A549 (cell line): ENCODE measurements at regions not wholly inside any gene's neighbourhood (a gene's known extent, or its start where the extent isn't known, plus 50 kb on each side); places are given as distances from the start of the nearest gene placed in this dataset.
A peak's percentile ranks its signal among the peaks of the same experiment; 100 is the strongest.
"Not testable (repeated sequence)": the region's sequence is repeated elsewhere in the genome, so short reads cannot be mapped to it uniquely, and the experiment has no call there.

Experiments used
- ATAC-seq, 2 experiments: fragments of 200-7000 bp in 1 of 2; fragments of >200 bp in 1 of 2; cut with Nextera tagmentation in 1 of 2; cut with Tn5 transposase in 1 of 2; 3 replicates each; pipeline versions ENCODE4 v1.8.0 to v1.9.1; 2018 to 2020; ENCODE audit warnings: mild to moderate bottlenecking in 1 of 2, moderate library complexity in 1 of 2
- CTCF ChIA-PET: fragments of 300-600 bp; sonication (Branson Sonifier 250); formaldehyde crosslinking; extraction: SDS; loops from one replicate; lab custom pipeline; 2021; ENCODE audit warnings: antibody characterized with exemption, inconsistent platforms; lab: Yijun Ruan, JAX
- POLR2A ChIA-PET: fragments of 350-600 bp; formaldehyde crosslinking; extraction: SDS; loops from one replicate; lab custom pipeline; 2021; ENCODE audit warnings: antibody characterized with exemption, inconsistent platforms; lab: Yijun Ruan, JAX
- DNase-seq, 2 experiments: peaks; one replicate each; pipeline versions ENCODE4 v3.0.0 to v3.0.0-alpha.2; 2011 to 2016; ENCODE audit warnings: low read depth in 1 of 2, low spot score in 1 of 2
- FAIRE-seq: peaks from 2 replicates; lab custom pipeline; 2011; peaks lifted over from hg19 to GRCh38; lab: Jason Lieb, UNC
- H3K27ac ChIP-seq, 2 experiments: fragments of >200 bp; sonication (Bioruptor Twin); formaldehyde crosslinking; 3 replicates each; pipeline ENCODE4 v1.5.1; 2016 to 2017
- H3K4me1 ChIP-seq: fragments of >200 bp; sonication (Bioruptor Twin); formaldehyde crosslinking; 3 replicates; pipeline ENCODE4 v1.6.1; 2016
- H3K4me2 ChIP-seq: fragments of >200 bp; sonication (Bioruptor Twin); formaldehyde crosslinking; 3 replicates; pipeline ENCODE4 v1.6.1; 2016
- H3K4me3 ChIP-seq: fragments of >200 bp; sonication (Bioruptor Twin); formaldehyde crosslinking; 3 replicates; pipeline ENCODE4 v1.5.1; 2016
- H3K9me3 ChIP-seq: fragments of >200 bp; sonication (Bioruptor Twin); formaldehyde crosslinking; 3 replicates; pipeline ENCODE4 v1.6.1; 2016
- CEBPB ChIP-seq, 2 experiments: fragments of >200 bp in 1 of 2; sonication (Bioruptor Twin) in 1 of 2; formaldehyde crosslinking in 1 of 2; IDR thresholded peaks; 2 replicates each; pipeline ENCODE4 v1.6.1; 2012 to 2016
- MAFK ChIP-seq: fragments of 450-650 bp; IDR thresholded peaks from 2 replicates; pipeline ENCODE4 v1.6.1; 2014; ENCODE audit not compliant: partially characterized antibody
- WGBS: methylation state at CpG from one replicate; pipeline ENCODE4 v1.1.6; 2017; ENCODE audit errors: missing lambda C conversion rate; 5-methylcytosine and 5-hydroxymethylcytosine counted together

- H3K27ac ChIP-seq, FAIRE-seq, H3K4me1 ChIP-seq, DNase-seq, H3K4me2 ChIP-seq, POLR2A ChIA-PET, H3K4me3 ChIP-seq, H3K9me3 ChIP-seq, CTCF ChIA-PET, ATAC-seq: not testable (repeated sequence)
- peak; percentile 40 for TF ChIP-seq MAFK
- 58% methylated on average over 4 of the region's 4 CpGs for WGBS
Observed at GRCh38 chr20:30524155-30524554, 733.3 kb upstream of the DEFB115 start.

DNA sequence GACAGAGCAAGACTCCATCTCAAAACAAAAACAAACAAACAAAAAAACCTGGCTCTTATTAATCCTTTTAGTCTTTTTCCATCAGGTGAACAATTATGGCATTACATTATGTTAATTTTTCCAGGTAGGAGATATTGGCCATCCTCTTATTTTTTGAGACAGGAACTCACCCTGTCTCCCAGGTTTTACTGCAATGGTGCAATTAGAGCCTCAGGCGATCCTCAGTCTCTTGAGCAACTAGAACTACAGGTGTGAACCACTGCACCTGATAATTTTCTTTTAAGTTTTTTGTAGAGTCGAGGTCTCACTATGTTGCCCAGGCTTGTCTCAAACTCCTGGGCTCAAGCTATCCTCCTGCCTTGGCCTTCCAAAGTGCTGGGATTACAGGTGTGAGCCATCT is 732.7 kb upstream of the DEFB115 start:
- ATAC-seq, H3K4me3 ChIP-seq, H3K9me3 ChIP-seq, DNase-seq, H3K4me2 ChIP-seq, CTCF ChIA-PET, H3K4me1 ChIP-seq, H3K27ac ChIP-seq, FAIRE-seq, POLR2A ChIA-PET: not testable (repeated sequence)
- 17% methylated on average over 2 of the region's 2 CpGs for WGBS

DNA sequence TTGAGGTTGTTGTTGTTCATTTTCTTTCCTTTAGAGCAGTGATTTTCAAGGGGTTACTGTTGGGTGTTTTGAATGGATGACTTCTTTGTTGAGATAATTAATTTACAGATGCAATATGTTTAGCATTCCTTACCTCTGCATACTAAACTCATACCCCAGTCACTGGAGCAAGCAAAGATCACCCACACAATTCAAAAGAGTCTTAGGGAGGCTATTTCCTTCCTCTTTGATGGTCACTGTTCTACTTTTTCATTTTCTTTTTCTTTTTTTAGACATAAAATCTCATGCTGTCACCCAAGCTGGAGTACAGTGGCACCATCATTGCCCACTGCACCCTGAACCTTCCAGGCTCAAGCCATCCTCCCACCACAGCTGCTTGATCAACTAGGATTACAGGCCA is 723.8 kb upstream of the DEFB115 start:
- H3K4me3 ChIP-seq, POLR2A ChIA-PET, H3K9me3 ChIP-seq, ATAC-seq, H3K4me1 ChIP-seq, H3K27ac ChIP-seq, DNase-seq, CTCF ChIA-PET, FAIRE-seq: not testable (repeated sequence)
- peak overlapping the region; percentile 44; the same call in 2 of the 3 replicates for H3K4me2 ChIP-seq

- WGBS, result 45% methylated on average over 20 of the region's 20 CpGs
- peak overlapping the region; percentile 68 for H3K4me2 ChIP-seq
- peak; percentile 97 to 99 for ATAC-seq
Observed at GRCh38 chr20:30537459-30537858, 720.0 kb upstream of the DEFB115 start.

DNA sequence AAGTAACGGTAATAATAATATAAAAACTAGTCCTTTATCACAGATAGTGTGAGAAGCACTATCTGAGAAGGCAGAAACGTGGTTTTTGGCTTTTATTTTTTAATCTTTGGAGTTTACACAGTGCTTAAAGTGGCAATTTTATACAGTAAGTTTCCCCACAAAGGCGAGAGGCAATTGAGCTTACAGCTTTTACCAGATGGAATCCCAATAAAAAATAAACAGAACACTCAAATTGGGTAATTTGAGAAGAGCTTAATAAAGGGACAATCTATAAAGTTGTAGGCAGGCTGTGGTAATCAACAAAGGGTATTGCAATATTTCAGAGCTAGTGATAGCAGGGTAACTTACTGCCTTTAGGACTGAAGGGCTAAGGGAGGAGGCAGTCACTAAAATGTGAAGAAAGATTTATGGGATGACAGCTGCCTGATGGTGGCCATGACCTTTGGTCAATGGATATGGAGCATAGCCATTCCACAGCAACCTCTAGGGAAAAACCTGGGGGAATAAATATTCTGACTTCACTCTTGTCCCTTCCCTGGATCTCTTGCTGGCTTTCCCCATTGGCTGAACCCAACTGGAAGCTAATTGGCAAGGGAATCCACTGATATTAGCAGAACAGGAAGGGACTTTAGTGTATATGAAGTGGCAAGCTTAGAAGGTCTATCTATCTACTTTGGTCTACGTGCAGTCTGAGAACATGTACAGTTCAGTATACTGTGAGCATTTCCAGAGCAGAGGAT is 717.0 kb upstream of the DEFB115 start:
- FAIRE-seq, CTCF ChIA-PET, POLR2A ChIA-PET, DNase-seq, H3K4me3 ChIP-seq, ATAC-seq, H3K9me3 ChIP-seq, H3K27ac ChIP-seq, H3K4me2 ChIP-seq, H3K4me1 ChIP-seq: not testable (repeated sequence)
- 8% methylated on average over 4 of the region's 4 CpGs for WGBS

More at GRCh38 chr20:30537459-30537858, 720.0 kb upstream of the DEFB115 start:
- peak; percentile 34 to 80 for DNase-seq
- H3K27ac ChIP-seq, result peak overlapping the region in 1 of 2 experiments; percentile 67; a peak in 2 of 6 replicates
- POLR2A ChIA-PET, H3K4me1 ChIP-seq, FAIRE-seq, CTCF ChIA-PET, H3K9me3 ChIP-seq: not testable (repeated sequence)
- TF ChIP-seq CEBPB (IDR thresholded peaks at IDR 0.05), result peak in 1 of 2 experiments; percentile 66; a peak in 2 of 4 replicates
- H3K4me3 ChIP-seq, result peak overlapping the region; percentile 36

DNA sequence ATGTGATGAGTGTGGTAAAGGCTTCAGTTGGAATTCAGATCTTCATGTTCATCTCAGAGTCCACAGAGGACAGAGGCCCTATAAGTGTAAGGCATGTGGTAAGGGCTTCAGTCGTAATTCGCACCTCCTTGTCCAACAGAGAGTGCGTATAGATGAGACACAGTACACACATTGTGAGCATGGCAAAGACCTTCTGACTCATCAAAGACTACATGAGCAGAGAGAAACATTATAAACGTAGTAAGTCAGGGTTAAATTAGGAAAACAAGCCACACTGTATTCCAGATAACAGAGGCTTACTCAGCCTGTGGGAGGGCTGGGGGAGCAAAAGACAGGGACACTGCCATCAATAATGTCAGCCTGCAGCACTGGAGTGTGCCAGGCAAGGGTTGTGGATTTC is 706.2 kb upstream of the DEFB115 start:
- H3K27ac ChIP-seq, H3K4me1 ChIP-seq, FAIRE-seq, H3K9me3 ChIP-seq, POLR2A ChIA-PET, CTCF ChIA-PET, H3K4me3 ChIP-seq, H3K4me2 ChIP-seq, DNase-seq, ATAC-seq: not testable (repeated sequence)
- WGBS, result 36% methylated on average over 4 of the region's 4 CpGs

DNA sequence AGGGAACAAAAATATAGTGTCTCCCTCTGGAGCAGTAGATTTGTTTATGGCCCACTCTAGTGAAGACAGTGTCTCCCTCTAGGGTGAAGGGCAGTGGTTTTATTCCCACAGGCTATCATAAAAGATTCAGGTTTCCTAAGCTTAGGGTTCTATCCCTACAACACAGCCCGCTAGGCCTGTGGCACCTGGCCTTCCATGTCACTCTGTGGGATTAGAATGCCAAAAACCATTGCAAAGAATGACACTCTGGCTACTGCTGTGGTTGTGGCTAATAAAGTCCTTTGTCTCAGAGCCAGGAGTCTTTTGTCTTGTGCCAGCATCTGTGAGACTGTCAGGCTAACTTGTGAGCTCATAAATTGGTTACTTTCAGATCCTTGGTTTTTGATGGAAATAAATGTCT is 700.7 kb upstream of the DEFB115 start:
- H3K4me1 ChIP-seq, DNase-seq, H3K4me2 ChIP-seq, H3K4me3 ChIP-seq, CTCF ChIA-PET, POLR2A ChIA-PET, ATAC-seq, H3K27ac ChIP-seq, FAIRE-seq, H3K9me3 ChIP-seq: not testable (repeated sequence)
- 47% methylated on average over 1 of the region's 1 CpG for WGBS

DNA sequence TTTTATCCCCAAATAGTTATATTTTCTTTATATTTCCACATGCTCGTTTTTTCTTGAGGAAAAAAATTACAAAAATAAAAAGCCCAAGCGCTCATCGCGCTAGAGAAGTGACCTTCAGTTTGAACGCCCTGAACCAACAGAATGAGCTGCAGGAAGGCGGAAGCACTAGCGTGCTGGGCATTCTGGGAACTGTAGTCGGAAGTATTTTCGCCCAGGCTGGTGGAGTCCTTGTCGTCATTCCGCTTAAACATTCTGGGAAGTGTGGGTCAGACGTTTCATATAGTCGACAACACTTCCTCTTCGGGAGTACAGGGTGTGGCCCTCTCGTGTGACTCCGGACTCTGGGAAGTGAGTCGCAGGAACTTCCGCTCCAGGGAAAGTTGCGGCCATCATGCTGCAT is 692.4 kb upstream of the DEFB115 start:
- POLR2A ChIA-PET, H3K4me2 ChIP-seq, H3K27ac ChIP-seq, FAIRE-seq, H3K4me3 ChIP-seq, DNase-seq, H3K9me3 ChIP-seq, H3K4me1 ChIP-seq, CTCF ChIA-PET, ATAC-seq: not testable (repeated sequence)
- 77% methylated on average over 19 of the region's 19 CpGs for WGBS

DNA sequence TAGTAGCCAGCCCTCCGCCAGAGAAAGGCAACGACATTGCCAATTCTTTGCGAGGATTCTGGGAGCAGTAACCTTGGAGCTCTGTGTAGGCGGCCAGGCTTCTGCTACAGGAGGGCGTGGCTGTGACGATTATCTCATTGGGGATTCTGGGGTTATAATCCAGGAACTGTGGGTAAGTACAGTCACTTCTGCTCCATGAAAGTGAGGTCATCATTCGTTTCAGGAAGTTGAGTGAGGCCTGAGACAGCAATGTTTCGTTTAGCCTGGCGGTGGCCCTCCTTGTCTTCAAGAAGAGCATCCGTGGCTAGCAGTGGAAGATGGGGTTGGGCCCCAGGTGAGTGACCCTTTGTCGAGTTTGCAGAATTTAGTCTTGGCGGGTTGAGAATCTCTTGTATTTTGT is 687.6 kb upstream of the DEFB115 start:
- ATAC-seq, DNase-seq, H3K9me3 ChIP-seq, H3K4me2 ChIP-seq, H3K4me3 ChIP-seq, H3K27ac ChIP-seq, H3K4me1 ChIP-seq, CTCF ChIA-PET, FAIRE-seq, POLR2A ChIA-PET: not testable (repeated sequence)
- 85% methylated on average over 12 of the region's 12 CpGs for WGBS

- 37% methylated on average over 4 of the region's 4 CpGs for whole genome bisulfite sequencing
Observed at GRCh38 chr20:30570622-30571021, 686.8 kb upstream of the DEFB115 start.

GRCh38 chr20:30574337-30574736 is 683.1 kb upstream of the DEFB115 start:
- H3K4me3 ChIP-seq, H3K27ac ChIP-seq, DNase-seq, CTCF ChIA-PET, H3K4me2 ChIP-seq, H3K4me1 ChIP-seq, H3K9me3 ChIP-seq, ATAC-seq, POLR2A ChIA-PET, FAIRE-seq: not testable (repeated sequence)
- WGBS, result 71% methylated on average over 2 of the region's 2 CpGs

More at GRCh38 chr20:30570622-30571021, 686.8 kb upstream of the DEFB115 start:
- ATAC-seq, H3K27ac ChIP-seq, CTCF ChIA-PET, POLR2A ChIA-PET, H3K9me3 ChIP-seq, FAIRE-seq, H3K4me1 ChIP-seq, H3K4me3 ChIP-seq, H3K4me2 ChIP-seq: not testable (repeated sequence)
- peak in 1 of 2 experiments; percentile 6 for DNase-seq
